NK-92 treated with Interleukin-12 subunit alpha and Interleukin-12 subunit beta, amount 100 ng/mL, for 24 hours (cell line): ENCODE measurements at regions not wholly inside any gene's neighbourhood (a gene's known extent, or its start where the extent isn't known, plus 50 kb on each side); places are given as distances from the start of the nearest gene placed in this dataset.
"Not testable (repeated sequence)": the region's sequence is repeated elsewhere in the genome, so short reads cannot be mapped to it uniquely, and the experiment has no call there.

Experiments used
- DNase-seq: peaks from one replicate; lab custom pipeline; 2025; lab: John Stamatoyannopoulos, UW

DNA sequence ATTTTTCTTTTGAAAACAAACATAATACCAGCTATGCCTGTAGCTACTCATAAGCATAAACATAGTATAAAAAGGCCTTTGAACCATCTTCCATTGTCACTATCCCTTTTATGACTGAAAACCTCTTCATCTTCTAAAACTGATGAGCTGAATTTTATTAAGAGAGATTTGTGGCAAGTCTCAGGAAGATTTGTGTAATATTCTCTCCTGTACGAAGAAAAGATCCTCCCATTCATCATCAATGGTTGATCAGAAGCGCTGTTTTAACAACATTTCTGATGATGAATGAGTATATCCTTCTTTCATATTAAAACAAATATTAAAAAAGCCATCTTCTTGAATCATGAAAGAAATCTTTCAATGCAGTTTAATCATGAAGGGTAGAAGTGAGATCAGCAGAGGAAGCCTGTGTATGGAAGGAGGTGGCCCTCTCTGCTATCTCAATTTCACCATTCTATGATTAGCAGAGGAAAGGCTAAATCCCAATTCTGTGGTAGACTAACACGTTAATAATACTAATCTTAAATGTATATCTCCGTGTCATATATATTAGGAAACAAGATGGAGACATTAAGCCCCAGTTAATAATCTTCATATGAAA, 430.2 kb downstream of the FRK start:
- no peak for DNase-seq

DNA sequence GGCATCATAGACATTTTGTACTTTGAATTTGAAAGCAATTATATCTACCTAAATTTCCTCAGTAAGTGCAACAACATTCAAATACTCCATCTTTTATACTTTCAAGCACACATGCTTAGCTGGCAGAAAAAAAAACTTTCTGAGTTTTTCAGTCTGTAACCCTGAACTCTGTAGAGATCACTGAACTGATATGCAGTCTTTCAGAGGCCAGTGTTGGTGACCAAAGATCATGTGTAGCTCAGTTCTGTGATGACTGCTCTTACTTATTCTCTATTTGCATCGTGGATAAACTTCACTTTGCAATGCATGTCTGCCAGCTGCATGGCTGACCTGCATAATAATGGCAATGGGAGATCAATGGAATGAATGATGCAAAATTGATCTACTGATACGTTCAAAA, 431.3 kb downstream of the FRK start:
- no peak for DNase-seq

- DNase-seq = no peak
These were observed 442.4 kb downstream of the FRK start for GRCh38 chr6:115618256-115618655.

GRCh38 chr6:115617031-115617430, 443.7 kb downstream of the FRK start:
- no peak for DNase-seq

GRCh38 chr6:115613488-115613887, 447.2 kb downstream of the FRK start:
- DNase-seq = no peak

GRCh38 chr6:115612796-115613479, 447.8 kb downstream of the FRK start:
- no peak for DNase-seq

- no peak for DNase-seq
These were observed 448.5 kb downstream of the FRK start for GRCh38 chr6:115612216-115612615.

DNA sequence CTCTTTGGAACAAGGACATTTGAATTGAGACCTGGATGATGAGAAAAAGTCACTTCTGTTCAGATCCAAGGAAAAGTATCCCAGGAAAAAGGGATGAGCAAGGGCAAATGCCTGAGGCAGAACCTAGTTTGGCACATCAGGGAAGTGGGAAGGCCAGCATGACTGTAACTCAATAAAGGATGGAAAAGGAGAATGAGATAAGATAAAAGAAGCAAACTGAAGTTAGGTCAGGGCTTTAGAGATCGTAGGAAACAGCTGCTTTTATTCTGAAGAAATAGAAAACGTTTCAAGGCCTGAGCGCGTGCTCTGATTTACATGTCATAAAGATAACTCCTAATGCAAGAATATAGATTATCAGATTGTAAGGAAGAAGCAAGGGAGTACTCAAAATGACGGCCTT, 450.0 kb downstream of the FRK start:
- DNase-seq = no peak

- no peak for DNase-seq
These were observed 451.6 kb downstream of the FRK start for GRCh38 chr6:115609111-115609510.

DNA sequence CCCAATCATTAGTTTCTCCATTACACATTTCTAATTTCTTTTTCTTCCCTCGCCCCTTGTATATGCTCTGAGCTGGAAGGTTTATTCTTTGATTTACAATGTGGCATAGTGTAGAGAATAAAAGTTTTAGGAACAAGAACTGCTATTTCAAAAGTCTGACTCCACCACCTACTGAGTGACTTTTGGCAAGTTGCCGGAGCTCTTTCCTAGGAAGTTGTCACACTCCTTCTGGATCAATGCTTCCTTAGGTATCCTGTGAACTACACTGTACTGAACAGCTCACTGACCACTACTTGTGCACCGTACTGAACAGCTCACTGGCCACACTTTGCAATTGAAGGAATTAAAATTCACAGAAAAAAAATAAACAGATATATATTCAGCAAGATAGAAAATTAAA, 458.2 kb downstream of the FRK start:
- DNase-seq = no peak

DNA sequence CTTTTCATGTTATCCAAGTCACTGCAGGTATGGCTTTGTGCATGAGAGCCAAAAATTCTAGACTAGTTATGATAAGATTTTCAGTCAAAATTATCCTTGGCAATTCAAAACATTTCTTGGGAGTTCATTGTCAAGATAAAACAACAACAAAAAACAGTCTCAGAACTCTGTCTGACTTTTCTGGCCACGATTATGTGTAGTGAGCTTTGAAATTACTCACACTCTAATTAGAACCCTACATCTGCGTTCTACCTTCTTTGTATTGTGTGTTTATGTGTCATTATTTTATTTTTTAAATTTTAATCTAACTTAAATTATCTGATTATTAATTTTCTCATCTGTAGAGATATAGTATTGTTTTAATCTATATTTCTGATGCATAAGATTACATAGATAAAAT, 459.2 kb downstream of the FRK start:
- DNase-seq = no peak

DNA sequence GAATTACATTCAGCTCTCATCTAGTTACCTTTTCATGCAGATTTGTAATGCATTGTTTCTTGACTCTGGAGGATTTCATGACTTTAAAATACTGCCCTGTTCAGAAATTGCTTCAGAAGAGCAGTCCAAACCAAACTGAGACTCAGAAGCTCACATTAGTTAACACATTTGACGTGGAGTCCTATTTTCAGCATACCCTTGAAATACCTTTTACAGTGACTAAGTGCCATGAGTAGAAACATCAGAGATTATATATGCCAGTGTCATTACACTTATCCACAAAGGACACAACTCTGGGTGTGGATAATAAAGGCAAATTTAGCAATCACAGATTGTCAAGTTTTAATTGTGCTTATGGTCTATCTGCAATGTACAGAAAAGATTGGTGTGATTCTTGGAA, 459.6 kb downstream of the FRK start:
- DNase-seq = no peak

- no peak for DNase-seq
These were observed 465.8 kb downstream of the FRK start for GRCh38 chr6:115594891-115595290.

GRCh38 chr6:115592025-115592424, 468.7 kb downstream of the FRK start:
- no peak for DNase-seq

DNA sequence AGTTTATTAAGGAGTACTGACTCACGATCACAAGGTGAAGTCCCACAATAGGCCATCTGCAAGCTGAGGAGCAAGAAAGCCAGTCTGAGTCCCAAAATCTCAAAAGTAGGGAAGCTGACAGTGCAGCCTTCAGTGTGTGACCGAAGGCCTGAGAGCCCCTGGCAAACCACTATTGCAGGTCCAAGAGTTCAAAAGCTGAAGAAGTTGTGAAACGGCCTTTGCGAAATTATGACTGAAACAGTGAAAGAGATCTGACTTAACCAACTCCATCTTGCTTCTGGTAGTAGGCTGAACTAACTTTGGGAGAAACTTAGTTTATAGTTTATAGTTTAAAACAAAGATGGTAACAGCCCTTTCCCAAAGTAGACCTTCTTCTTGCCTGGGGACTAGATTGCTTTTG, 471.6 kb downstream of the FRK start:
- DNase-seq = not testable (repeated sequence)

DNA sequence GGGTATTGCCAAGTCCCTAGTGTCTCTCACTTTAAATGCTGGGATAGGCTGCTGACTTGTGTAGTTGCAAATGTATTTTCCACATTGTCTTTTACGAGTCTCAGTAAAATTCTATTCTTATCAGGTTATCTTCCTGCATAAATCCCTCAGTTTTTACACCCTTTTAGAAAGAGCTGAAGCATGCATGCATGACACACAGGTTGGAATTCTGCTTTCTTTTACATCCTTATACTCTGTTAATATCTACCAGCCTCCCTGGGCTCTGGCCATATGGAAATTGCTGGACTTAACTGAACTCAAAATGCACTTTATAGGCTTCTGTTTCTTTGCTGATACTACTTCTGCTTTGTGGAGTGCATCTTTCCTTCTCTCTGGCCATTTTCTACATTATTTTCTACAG, 477.4 kb downstream of the FRK start:
- DNase-seq = no peak

- no peak for DNase-seq
These were observed 478.3 kb downstream of the FRK start for GRCh38 chr6:115582386-115582785.

DNA sequence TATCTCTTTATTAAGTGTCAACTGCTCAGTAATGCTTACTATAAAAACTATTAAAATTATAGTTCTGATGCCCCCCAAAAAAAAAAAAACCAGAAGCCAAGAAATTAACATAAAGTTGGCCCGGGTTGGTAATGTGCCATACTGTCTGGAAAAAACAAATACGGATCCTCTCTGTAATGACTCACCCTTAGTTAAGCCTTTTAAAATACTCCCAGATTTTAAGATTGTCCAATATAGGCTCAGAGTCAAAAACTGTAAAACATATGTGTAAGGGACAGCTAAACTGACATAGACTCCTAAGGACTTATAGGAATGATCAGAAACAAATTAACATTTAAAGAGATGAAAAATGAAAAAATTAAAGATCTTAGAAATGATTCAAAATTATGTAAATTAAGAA, 481.1 kb downstream of the FRK start:
- not testable (repeated sequence) for DNase-seq

- DNase-seq = no peak
These were observed 483.4 kb downstream of the FRK start for GRCh38 chr6:115577270-115577669.

DNA sequence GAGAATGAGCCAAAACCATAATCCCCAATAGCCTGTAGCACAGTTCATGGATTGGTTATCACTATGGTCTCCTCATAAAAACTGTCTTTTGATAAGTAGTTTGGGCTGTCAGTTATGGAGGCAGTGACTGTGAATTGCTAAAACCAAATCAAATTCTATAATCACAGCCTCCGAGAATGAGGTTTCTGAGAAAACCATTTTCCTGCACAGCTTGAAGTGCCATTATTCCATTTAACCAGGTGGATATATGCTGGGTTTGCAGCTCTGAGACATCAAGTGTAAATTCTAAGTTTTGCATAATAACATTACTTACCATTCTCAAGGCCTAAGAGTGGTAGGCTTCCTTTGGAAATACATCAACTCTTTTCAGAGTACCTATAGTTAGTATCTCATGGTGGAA, 485.4 kb downstream of the FRK start:
- DNase-seq = no peak

GRCh38 chr6:115573861-115574260, 486.8 kb downstream of the FRK start:
- no peak for DNase-seq

DNA sequence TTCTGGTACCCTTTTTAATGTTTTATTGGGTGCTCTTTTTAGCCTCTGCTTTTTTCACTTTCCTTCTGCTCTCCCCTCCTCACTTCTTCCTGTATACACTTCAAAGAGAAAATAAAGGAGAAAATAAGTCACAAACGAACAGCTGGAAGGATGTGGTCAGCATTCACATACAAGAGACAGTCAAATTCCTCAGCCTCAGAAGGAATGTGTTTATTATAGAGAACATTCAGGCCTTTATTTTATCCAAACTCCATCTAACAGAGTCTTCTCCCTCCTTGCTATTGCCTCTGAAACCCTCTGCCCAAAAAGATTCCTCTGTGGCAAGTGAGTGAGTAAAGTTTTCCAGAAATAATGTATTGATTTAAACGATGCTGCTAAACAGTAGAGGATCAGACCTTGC, 490.4 kb downstream of the FRK start:
- no peak for DNase-seq

DNA sequence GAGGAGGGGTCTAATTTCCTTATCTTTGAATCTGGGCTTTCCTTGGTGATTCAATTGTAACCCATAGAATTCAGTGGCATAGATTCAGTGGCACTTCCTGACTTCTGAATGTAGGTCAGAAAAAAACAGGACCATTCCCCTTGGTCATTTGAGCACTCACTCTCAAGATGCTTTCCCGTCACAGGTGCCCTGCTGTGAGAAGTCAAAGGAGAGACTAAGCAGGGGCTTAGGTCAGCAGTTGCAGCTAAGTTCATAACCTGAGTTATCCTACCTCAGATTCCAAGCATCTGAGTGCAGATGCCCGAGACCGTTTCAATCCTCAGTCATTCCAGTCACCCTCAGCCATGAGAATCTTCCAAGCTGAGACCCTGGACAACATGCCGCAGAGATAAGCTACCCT, 506.6 kb downstream of the FRK start:
- DNase-seq = no peak

DNA sequence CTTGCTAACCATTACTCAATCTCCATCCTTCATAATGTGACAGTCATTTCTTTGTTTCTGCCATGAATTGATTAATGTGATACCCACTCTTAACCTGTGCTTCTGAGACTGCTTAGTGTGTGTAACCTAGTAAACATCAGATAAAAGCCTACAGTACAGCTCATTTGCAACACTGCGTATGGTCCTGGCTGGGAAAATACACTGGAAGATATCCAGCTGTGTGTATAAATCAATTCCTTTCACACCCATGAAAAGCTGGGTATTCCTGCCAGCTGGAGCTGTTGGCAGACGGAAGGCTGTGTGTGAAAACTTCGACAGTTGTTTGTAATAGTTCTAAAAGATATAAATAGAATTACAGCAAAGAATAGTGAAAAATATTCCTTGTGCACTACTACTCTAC, 509.2 kb downstream of the FRK start:
- no peak for DNase-seq
